Calu3 (cell line): ENCODE measurements at regions not wholly inside any gene's neighbourhood (a gene's known extent, or its start where the extent isn't known, plus 50 kb on each side); places are given as distances from the start of the nearest gene placed in this dataset.

Source experiments
- BruUV-seq: library from RNA; stranded (reverse); fragments of 400-500 nt; replicated peaks from 2 replicates; lab custom pipeline; 2021; lab: Mats Ljungman, UMichigan
- CTCF ChIA-PET: fragments of 300-600 bp; sonication (Branson Sonifier 250); formaldehyde crosslinking; loops from one replicate; lab custom pipeline; 2022; ENCODE audit warnings: antibody characterized with exemption; lab: Charles Lee
- DNase-seq: peaks from one replicate; pipeline ENCODE4 v3.0.0; 2022
- H3K27ac Mint-ChIP-seq: one replicate; pipeline ENCODE4 v1.8.0; 2022; ENCODE audit warnings: mixed read lengths; ENCODE audit not compliant: unreplicated experiment
- H3K27me3 Mint-ChIP-seq: one replicate; pipeline ENCODE4 v1.8.0; 2022; ENCODE audit warnings: mixed read lengths; ENCODE audit not compliant: unreplicated experiment
- H3K36me3 Mint-ChIP-seq: one replicate; pipeline ENCODE4 v1.8.0; 2022; ENCODE audit warnings: mild to moderate bottlenecking, moderate library complexity, mixed read lengths; ENCODE audit not compliant: insufficient read depth, unreplicated experiment
- H3K4me1 Mint-ChIP-seq: one replicate; pipeline ENCODE4 v1.8.0; 2022; ENCODE audit warnings: mild to moderate bottlenecking, low read depth, mixed read lengths; ENCODE audit not compliant: unreplicated experiment
- H3K4me3 Mint-ChIP-seq: one replicate; pipeline ENCODE4 v1.8.0; 2022; ENCODE audit warnings: mild to moderate bottlenecking, low read depth, moderate library complexity, mixed read lengths; ENCODE audit not compliant: unreplicated experiment
- H3K9me3 Mint-ChIP-seq: one replicate; pipeline ENCODE4 v1.8.0; 2022; ENCODE audit warnings: low read depth, mixed read lengths; ENCODE audit not compliant: unreplicated experiment
- intact Hi-C: fragments of 100-400 bp; cut with micrococcal nuclease; formaldehyde crosslinking; loops from one replicate; pipeline ENCODE4 v1.10.0; 2022; ENCODE audit not compliant: unreplicated experiment
- TF ChIP-seq, protein P1 (sequence below): fragments of 200-600 bp; IDR thresholded peaks from one replicate; pipeline ENCODE4 v1.8.0; 2022; ENCODE audit warnings: antibody characterized with exemption; ENCODE audit not compliant: unreplicated experiment

GRCh38 chr10:83862723-83863122 is 276.6 kb upstream of the GHITM start:
- DNase-seq = no peak
- CTCF ChIA-PET = no interaction called here
- Mint-ChIP-seq H3K4me3 (no peak overlapping the region), H3K27ac (no peak overlapping the region), H3K4me1 (no peaks in the 10 kb centered on the region), H3K9me3 (peaks cover 2% of the 10 kb centered on the region), H3K36me3 (no peaks in the 10 kb centered on the region), H3K27me3 (no peaks in the 10 kb centered on the region)
- TF ChIP-seq, protein P1, sequence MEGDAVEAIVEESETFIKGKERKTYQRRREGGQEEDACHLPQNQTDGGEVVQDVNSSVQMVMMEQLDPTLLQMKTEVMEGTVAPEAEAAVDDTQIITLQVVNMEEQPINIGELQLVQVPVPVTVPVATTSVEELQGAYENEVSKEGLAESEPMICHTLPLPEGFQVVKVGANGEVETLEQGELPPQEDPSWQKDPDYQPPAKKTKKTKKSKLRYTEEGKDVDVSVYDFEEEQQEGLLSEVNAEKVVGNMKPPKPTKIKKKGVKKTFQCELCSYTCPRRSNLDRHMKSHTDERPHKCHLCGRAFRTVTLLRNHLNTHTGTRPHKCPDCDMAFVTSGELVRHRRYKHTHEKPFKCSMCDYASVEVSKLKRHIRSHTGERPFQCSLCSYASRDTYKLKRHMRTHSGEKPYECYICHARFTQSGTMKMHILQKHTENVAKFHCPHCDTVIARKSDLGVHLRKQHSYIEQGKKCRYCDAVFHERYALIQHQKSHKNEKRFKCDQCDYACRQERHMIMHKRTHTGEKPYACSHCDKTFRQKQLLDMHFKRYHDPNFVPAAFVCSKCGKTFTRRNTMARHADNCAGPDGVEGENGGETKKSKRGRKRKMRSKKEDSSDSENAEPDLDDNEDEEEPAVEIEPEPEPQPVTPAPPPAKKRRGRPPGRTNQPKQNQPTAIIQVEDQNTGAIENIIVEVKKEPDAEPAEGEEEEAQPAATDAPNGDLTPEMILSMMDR = no peak
- intact Hi-C loops = no loop called here
- no TSS peak for BruUV-seq

- no peak overlapping the region for H3K4me3 Mint-ChIP-seq
- H3K9me3 Mint-ChIP-seq = peaks cover 2% of the 10 kb centered on the region
- CTCF ChIA-PET = no interaction called here
- no peak for DNase-seq
- no peaks in the 10 kb centered on the region for H3K4me1 Mint-ChIP-seq
- TF ChIP-seq, protein P1 = no peak
- H3K27ac Mint-ChIP-seq = no peak overlapping the region
- intact Hi-C loops = no loop called here
- no TSS peak for BruUV-seq
- H3K27me3 Mint-ChIP-seq = no peaks in the 10 kb centered on the region
- no peaks in the 10 kb centered on the region for H3K36me3 Mint-ChIP-seq
Measured at GRCh38 chr10:83863283-83863966, 275.9 kb upstream of the GHITM start.

DNA sequence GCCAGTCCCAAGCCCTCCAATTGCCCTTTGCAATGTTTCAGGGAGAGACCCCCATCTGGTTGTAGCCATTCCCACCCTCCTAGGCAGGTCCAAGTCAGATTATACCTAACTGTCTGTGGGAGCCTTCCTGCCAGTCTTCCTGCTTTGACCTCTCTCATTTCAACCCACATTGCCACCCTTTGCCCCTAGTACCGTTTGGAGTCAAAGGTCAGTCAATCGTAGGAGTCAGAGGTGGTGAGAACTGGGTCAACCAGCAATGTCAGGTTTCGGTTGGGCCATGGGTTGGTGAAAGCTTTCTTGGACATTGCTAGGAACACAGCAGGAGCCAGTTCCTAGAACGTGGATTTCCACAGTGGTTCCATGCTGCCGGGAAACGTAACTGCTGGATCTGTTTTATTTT is 269.4 kb upstream of the GHITM start:
- TF ChIP-seq, protein P1 = no peak
- BruUV-seq = no TSS peak
- Mint-ChIP-seq H3K4me3 (no peak overlapping the region), H3K9me3 (no peaks in the 10 kb centered on the region), H3K4me1 (no peaks in the 10 kb centered on the region), H3K36me3 (no peaks in the 10 kb centered on the region), H3K27ac (no peak overlapping the region), H3K27me3 (no peaks in the 10 kb centered on the region)
- CTCF ChIA-PET = no interaction called here
- DNase-seq = no peak
- intact Hi-C loops = no loop called here

DNA sequence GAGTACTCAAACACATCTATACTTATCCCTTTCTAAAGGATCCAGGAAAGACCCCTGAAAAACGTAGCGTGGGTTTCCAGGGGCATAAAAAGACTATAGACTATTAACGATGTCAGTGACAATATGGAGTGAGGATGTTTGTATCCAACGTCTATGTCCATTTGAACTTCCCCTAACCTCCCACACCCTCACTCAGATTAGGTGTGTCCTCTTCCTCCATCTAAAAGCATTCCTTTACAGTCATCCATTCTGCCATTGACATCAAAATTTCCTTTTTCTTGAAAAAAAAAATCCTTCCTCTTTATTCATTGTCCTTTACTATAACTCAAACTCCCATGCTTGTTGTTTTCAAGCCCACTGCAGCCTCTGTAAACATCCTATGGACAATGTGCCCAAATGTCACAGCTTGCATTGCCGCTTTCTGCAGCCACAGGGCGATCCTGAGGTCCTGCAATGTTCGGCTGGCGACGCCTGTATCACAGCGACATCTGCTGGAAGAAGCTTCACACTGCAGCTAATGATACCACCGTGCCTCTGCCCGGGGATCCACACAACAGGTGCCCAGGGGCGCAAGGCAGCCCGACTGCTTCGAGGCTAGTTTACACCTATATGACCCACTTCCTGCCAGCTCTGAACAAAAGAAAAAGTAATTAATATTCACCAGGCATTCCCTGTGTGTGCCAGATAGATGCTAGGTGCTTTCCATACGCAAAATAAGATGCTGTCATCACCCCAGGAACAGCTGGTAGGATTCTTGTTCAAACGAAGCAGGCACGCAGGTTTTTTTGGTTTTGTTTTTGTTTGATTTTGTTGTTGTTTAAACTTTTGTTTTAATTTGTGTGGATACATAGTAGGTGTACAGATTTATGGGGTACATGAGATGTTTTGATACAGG is 267.9 kb upstream of the GHITM start:
- intact Hi-C loops = no loop called here
- Mint-ChIP-seq H3K4me1 (no peaks in the 10 kb centered on the region), H3K4me3 (no peak overlapping the region), H3K27ac (no peak overlapping the region), H3K36me3 (no peaks in the 10 kb centered on the region), H3K27me3 (peaks cover 14% of the 10 kb centered on the region), H3K9me3 (no peaks in the 10 kb centered on the region)
- CTCF ChIA-PET = interaction anchor here (1.0 to 1.4 kb wide), 3 partner anchors 78 to 155 kb away, joined by 3 to 10 read pairs (median 5); no protein-coding TSS in a partner anchor
- peak; percentile 62 for DNase-seq
- TF ChIP-seq, protein P1 = peak; percentile 82
- no TSS peak for BruUV-seq
